Natural killer cell treated with Interleukin-12 subunit alpha and Interleukin-12 subunit beta and Interleukin-15 and Interleukin-18, amount 100 ng/mL, for 72 hours (primary cell): ENCODE measurements at regions not wholly inside any gene's neighbourhood (a gene's known extent, or its start where the extent isn't known, plus 50 kb on each side); places are given as distances from the start of the nearest gene placed in this dataset.
"Not testable (repeated sequence)": the region's sequence is repeated elsewhere in the genome, so short reads cannot be mapped to it uniquely, and the experiment has no call there.

ENCODE experiments used
- ATAC-seq, 2 donors: fragments of 150-1000 bp; cut with Tn5 transposase in 1 of 2; sonication (Bioruptor Pico), chemical (Tn5 transposase) in 1 of 2; 2 replicates each; pipeline ENCODE4 v1.10.0; 2021
- DNase-seq: peaks from one replicate; pipeline ENCODE4 v3.0.0; 2022; ENCODE audit warnings: low spot score
- H3K27ac Mint-ChIP-seq, 2 donors: 1 replicate in 1 of 2; 2 replicates in 1 of 2; pipeline ENCODE4 v1.8.0; 2022; ENCODE audit warnings: mixed read lengths in 2 of 2, mild to moderate bottlenecking in 1 of 2, moderate library complexity in 1 of 2
- H3K27me3 Mint-ChIP-seq, 2 donors: 1 replicate in 1 of 2; 2 replicates in 1 of 2; pipeline ENCODE4 v1.8.0; 2022; ENCODE audit warnings: mixed read lengths in 2 of 2
- H3K36me3 Mint-ChIP-seq: one replicate; pipeline ENCODE4 v1.8.0; 2022; ENCODE audit warnings: mixed read lengths
- H3K4me1 Mint-ChIP-seq, 2 donors: 1 replicate in 1 of 2; 2 replicates in 1 of 2; pipeline ENCODE4 v1.8.0; 2022; ENCODE audit warnings: low read depth in 2 of 2, mixed read lengths in 2 of 2, mild to moderate bottlenecking in 1 of 2
- H3K4me3 Mint-ChIP-seq: one replicate; pipeline ENCODE4 v1.8.0; 2022; ENCODE audit warnings: mixed read lengths
- H3K9me3 Mint-ChIP-seq: 2 replicates; pipeline ENCODE4 v1.8.0; 2022; ENCODE audit warnings: mixed read lengths

DNA sequence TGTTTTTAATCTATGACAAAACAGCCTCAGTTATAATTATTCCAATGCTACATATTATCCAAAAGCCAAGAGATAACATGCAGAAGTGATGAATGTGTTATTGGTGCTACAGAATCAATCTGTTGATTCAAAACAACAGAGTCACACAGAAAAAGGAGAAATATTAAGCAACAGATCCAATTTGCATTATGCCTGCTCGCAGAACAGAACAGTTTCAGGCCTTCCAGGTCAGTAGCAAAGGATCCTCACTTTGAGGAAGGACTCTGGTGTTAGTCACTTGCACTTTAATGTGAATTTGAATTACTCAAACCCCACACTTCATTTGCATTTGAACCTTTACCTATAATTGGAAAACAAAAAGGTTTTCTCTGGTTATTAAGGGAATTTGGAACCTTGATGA, 198.6 kb upstream of the NT5E start:
- ATAC-seq = no peak
- Mint-ChIP-seq H3K27me3 (no peaks in the 10 kb centered on the region), H3K4me3 (no peak overlapping the region)

DNA sequence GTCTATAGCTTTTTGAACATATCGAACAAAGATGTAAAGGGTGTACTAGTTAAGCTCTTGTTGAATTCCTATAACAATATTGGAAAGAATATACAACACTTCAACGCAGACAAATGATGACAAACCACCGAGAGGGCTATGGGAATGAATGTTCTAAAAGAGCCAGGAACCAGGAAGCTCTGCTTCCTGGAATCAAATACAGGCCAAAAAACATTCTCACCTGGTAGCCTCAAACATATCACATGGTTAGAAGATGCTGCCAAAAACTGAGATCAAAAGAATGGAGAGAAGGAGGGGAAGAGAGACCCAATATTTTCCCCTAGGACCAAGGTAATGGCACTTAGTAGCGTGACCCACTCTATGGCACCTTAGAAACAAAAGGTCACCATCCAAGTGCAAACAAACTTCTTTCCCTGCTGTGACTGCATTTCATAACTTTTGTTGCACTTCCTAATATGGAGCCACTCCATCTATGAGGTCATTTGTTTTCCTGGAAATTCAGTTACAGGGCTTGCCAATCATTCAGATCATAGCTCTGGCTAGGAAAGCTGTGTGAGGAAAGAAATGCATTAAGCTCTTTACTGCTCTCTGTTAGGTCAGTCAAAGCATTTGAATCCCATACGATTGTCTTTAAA, 199.2 kb upstream of the NT5E start:
- Mint-ChIP-seq H3K27ac (no peak overlapping the region), H3K9me3 (peaks cover 17% of the 10 kb centered on the region), H3K4me3 (no peak overlapping the region), H3K36me3 (no peaks in the 10 kb centered on the region), H3K4me1 (no peaks in the 10 kb centered on the region), H3K27me3 (no peaks in the 10 kb centered on the region)
- ATAC-seq (no peak), DNase-seq (no peak)

More for the DNA sequence above, 198.6 kb upstream of the NT5E start:
- Mint-ChIP-seq H3K4me1 (no peaks in the 10 kb centered on the region), H3K9me3 (peaks cover 17% of the 10 kb centered on the region), H3K36me3 (no peaks in the 10 kb centered on the region), H3K27ac (no peak overlapping the region)
- DNase-seq = no peak

DNA sequence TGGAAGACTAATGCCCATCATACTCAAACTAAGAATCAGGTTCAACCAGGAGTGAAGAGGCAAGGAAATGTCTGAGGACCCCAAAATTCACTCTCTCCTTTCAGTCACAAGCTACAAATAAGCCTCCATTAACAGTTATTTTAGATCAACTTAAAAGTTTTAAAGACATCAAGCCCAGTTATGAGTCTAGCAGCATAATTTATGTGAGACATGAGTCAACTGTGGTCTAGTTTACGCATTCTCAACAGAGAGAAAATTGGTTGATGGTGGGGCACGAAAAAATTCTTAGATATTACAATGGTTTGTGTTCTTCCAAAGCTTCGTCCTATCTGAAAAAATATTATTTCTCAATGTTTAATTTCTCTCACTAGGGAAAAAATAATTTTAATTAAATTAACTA, 204.9 kb upstream of the NT5E start:
- DNase-seq (no peak), ATAC-seq (no peak)
- no peak overlapping the region for H3K27ac Mint-ChIP-seq
- H3K4me1 Mint-ChIP-seq = no peaks in the 10 kb centered on the region
- H3K9me3 Mint-ChIP-seq = peaks cover 8% of the 10 kb centered on the region
- H3K4me3 Mint-ChIP-seq = no peak overlapping the region
- no peaks in the 10 kb centered on the region for H3K27me3 Mint-ChIP-seq
- H3K36me3 Mint-ChIP-seq = no peaks in the 10 kb centered on the region

DNA sequence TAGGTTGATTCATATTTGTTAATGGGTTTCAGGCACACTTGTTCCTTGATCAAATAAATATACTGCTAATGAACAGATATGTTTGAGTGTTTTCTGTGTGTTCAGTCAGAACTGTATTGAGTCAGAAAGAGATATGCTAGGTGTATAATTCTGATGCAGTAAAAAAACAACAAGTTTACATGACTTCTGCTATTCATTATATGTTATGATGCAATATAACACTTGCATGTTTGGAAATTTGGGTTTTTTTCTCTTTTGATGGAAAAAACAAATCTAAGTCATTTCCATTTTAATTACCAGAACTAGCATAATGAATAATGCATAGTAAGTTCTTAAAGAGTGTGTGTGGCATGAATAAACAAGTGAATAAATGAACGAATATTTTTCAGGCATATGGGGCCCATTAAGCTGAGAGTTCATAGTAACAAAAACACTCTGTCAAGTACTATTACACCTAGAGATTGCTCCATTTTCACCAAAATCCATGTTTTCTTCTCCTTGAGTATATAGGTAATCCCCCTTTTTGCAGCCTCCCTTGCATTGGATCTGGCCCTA, 208.3 kb upstream of the NT5E start:
- H3K4me3 Mint-ChIP-seq = no peak overlapping the region
- peaks cover 4% of the 10 kb centered on the region for H3K9me3 Mint-ChIP-seq
- ATAC-seq (no peak), DNase-seq (no peak)
- H3K36me3 Mint-ChIP-seq = no peaks in the 10 kb centered on the region
- H3K27me3 Mint-ChIP-seq = no peaks in the 10 kb centered on the region
- H3K27ac Mint-ChIP-seq = no peak overlapping the region
- H3K4me1 Mint-ChIP-seq = no peaks in the 10 kb centered on the region

DNA sequence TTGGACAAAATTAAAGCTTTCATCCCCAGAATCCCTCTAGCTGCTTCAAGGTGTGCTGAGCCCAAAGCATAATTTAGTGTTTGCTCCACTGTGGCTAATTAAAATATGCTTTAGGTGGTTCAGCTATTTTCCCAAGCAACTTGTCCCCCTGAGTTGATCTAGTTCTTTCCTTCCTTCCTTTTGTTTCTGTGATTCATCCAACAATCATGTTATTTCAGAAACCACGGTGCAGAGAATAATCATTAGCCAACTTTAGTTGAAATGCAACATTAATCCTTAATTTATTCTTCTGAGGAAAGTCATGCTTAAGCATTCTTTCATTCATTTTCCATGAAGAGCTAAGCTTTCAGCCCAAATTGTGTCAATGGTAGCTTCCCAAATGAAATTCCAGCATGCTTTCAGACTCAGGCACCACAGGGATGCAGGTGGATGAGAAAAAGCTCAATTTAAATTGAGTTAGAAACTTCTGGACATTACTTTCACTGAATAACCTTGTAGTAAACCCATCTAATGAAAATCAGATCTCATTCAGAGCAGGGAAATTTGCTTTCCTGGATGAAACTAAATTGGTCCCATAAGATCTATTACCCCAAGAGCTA, 209.0 kb upstream of the NT5E start:
- no peaks in the 10 kb centered on the region for H3K27me3 Mint-ChIP-seq
- peaks cover 8% of the 10 kb centered on the region for H3K9me3 Mint-ChIP-seq
- H3K4me3 Mint-ChIP-seq = no peak overlapping the region
- DNase-seq = no peak
- H3K36me3 Mint-ChIP-seq = no peaks in the 10 kb centered on the region
- ATAC-seq = no peak
- no peaks in the 10 kb centered on the region for H3K4me1 Mint-ChIP-seq
- no peak overlapping the region for H3K27ac Mint-ChIP-seq

DNA sequence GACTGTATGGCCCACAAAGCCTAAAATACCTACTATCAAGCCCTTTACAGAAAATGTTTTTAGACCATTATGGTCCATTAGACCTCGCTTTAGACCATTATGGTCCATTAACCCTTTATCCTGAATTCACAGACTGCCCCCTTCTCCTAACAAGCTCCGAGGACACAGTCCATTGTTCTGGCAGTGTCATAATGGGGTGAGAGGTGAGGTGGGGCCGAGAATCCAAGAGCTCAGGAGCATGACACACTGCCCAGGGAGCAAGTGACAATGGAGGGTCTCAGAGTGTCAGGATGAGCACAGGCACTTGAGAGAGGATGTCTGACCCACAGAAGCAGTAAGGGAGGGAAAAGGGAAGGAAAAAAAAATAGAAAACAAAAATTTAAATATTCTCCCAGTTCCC, 212.4 kb upstream of the NT5E start:
- Mint-ChIP-seq H3K27ac (no peak overlapping the region), H3K9me3 (peaks cover 20% of the 10 kb centered on the region), H3K4me3 (no peak overlapping the region), H3K36me3 (no peaks in the 10 kb centered on the region), H3K27me3 (no peaks in the 10 kb centered on the region), H3K4me1 (no peaks in the 10 kb centered on the region)
- ATAC-seq (no peak), DNase-seq (no peak)

DNA sequence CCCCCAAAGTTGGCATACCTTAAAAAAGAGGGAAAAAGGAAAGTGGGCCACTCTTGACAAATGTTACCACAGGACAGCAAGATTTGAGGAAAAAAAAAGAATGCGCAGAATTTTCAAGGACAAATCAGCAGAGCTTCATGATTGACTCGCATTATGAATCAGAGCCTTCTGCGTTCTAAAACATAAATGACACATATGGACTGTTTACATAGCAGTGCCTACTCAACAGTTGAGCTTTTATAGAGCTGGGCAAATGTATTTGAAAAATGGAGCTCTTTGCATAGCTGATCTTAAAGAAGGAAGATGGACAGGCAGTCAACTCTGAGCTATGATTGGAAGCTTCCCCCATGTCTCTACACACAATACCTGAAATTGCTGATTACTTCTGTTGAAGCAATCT, 213.2 kb upstream of the NT5E start:
- no peaks in the 10 kb centered on the region for H3K4me1 Mint-ChIP-seq
- no peaks in the 10 kb centered on the region for H3K36me3 Mint-ChIP-seq
- no peak for ATAC-seq
- no peak overlapping the region for H3K27ac Mint-ChIP-seq
- no peaks in the 10 kb centered on the region for H3K27me3 Mint-ChIP-seq
- no peak overlapping the region for H3K4me3 Mint-ChIP-seq
- DNase-seq = no peak
- peaks cover 18% of the 10 kb centered on the region for H3K9me3 Mint-ChIP-seq

DNA sequence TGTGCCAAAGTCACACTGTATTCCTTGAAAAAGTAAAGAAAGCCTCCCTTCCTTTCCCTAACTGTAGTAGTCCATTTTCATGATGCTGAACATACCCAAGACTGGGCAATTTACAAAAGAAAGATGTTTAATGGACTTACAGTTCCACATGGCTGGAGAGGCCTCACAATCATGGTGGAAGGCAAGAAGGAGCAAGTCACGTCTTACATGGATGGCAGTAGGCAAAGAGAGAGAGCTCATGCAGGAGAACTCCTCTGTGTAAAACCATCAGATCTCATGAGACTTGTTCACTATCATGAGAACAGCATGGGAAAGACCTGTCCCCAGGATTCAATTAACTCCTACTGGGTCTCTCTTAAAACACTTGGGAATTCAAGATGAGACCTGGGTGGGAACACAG, 222.5 kb upstream of the NT5E start:
- not testable (repeated sequence) for ATAC-seq, H3K4me1 Mint-ChIP-seq, H3K27me3 Mint-ChIP-seq, H3K36me3 Mint-ChIP-seq, DNase-seq, H3K27ac Mint-ChIP-seq, H3K4me3 Mint-ChIP-seq
- peaks cover 18% of the 10 kb centered on the region for H3K9me3 Mint-ChIP-seq

DNA sequence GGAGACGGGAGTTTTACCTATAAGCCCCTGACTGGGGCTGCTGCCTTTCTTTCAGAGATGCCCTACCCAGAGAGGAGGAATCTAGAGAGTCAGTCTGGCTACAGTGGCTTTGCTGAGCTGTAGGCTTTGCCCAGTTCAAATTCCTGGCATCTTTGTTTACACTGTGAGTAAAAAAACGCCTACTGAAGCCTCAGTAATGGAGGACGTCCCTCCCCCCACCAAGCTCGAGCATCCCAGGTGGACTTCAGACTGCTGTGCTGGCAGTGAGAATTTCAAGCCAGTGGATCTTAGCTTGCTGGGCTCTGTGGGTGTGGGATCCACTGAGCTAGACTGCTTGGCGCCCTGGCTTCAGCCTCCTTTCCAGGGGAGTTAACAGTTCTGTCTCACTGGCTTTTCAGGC, 237.1 kb upstream of the NT5E start:
- not testable (repeated sequence) for H3K27ac Mint-ChIP-seq, DNase-seq, H3K4me3 Mint-ChIP-seq, ATAC-seq, H3K27me3 Mint-ChIP-seq, H3K4me1 Mint-ChIP-seq
- peaks cover 11% of the 10 kb centered on the region for H3K36me3 Mint-ChIP-seq
- peaks cover 41% of the 10 kb centered on the region for H3K9me3 Mint-ChIP-seq

DNA sequence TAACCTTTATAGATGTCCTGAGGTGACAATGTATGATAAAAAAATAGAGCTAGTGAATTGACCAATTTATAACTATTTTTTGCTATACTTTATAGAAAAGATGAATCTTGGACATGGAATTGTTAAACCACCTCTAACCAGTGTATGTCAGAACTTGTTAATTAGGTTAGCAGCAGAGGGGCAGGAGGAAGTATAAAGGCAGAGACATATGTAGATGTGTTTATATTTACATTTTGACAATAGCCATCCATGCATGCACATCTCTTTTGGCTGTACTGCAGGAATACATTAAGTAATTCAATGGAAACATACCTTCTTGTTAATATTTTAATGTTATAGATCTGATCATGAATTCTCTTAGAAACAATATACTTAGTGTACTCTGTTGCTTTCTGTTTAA, 254.6 kb upstream of the NT5E start:
- H3K4me1 Mint-ChIP-seq = no peaks in the 10 kb centered on the region
- peaks cover 2% of the 10 kb centered on the region for H3K9me3 Mint-ChIP-seq
- H3K4me3 Mint-ChIP-seq = no peak overlapping the region
- no peak for DNase-seq
- no peaks in the 10 kb centered on the region for H3K27me3 Mint-ChIP-seq
- H3K36me3 Mint-ChIP-seq = no peaks in the 10 kb centered on the region
- no peak for ATAC-seq
- H3K27ac Mint-ChIP-seq = no peak overlapping the region

DNA sequence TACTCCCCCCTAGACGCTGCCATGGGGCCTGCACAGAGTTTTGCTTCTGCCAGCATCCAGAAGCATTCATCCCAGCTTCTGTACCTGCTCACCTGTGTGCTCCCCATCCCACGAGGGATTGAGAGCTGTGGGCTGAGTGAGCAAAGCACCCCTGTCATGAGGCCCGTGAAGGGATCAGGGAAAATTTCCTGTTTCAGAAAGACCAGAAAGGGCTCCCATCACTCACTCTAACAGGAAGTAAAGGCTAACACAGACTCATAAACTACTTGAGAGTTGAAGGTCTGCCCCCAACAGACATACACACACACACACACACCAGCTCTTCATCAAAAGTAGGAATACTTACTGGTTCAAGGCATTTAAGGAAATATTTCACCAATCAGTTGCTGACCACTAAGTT, 256.5 kb upstream of the NT5E start:
- H3K4me1 Mint-ChIP-seq = no peaks in the 10 kb centered on the region
- peaks cover 13% of the 10 kb centered on the region for H3K9me3 Mint-ChIP-seq
- no peak overlapping the region for H3K27ac Mint-ChIP-seq
- no peaks in the 10 kb centered on the region for H3K27me3 Mint-ChIP-seq
- DNase-seq (no peak), ATAC-seq (no peak)
- no peaks in the 10 kb centered on the region for H3K36me3 Mint-ChIP-seq
- no peak overlapping the region for H3K4me3 Mint-ChIP-seq

DNA sequence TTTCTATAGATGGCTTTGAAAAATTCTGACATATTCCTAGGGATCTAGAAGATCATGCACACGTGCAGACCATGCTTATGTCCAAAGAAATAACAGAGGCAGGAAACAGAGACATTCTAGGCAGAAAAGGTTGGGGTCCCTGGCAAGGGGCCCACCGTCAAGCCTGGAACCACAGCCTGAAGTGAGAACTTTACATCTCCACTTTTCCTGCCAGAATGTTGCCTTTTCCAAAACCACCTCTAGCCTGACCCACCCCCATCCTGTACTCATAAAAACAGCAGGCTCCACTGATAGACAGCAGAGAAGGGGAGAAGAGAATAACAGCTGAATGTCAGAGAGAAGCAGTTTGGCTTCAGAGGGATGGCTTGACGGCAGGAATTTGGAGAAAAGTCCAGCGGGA, 257.3 kb upstream of the NT5E start:
- H3K4me1 Mint-ChIP-seq = no peaks in the 10 kb centered on the region
- H3K27me3 Mint-ChIP-seq = no peaks in the 10 kb centered on the region
- H3K4me3 Mint-ChIP-seq = no peak overlapping the region
- peaks cover 16% of the 10 kb centered on the region for H3K9me3 Mint-ChIP-seq
- H3K27ac Mint-ChIP-seq = no peak overlapping the region
- ATAC-seq (no peak), DNase-seq (no peak)
- H3K36me3 Mint-ChIP-seq = no peaks in the 10 kb centered on the region

DNA sequence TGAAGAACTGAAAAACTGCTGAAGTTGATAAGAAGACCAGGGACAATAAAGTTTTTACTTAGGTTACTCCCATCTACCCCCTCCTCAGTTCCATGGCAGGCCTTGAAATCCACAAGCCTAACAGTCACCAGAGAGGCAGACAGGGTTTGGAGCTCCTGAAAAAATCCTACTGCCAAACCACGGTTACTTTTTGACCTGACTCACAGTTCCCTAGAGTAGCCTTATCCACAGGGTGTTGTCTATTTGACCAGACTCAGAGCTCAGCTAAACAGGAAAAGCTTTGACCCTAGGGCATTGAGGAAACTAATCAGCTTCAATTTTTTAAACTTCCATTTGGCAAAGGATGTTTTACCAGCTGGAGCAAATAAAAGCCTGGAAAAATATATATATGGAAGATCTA, 257.7 kb upstream of the NT5E start:
- no peak for ATAC-seq
- Mint-ChIP-seq H3K9me3 (peaks cover 16% of the 10 kb centered on the region), H3K36me3 (no peaks in the 10 kb centered on the region), H3K27me3 (no peaks in the 10 kb centered on the region), H3K4me3 (no peak overlapping the region), H3K4me1 (no peaks in the 10 kb centered on the region), H3K27ac (no peak overlapping the region)
- DNase-seq = no peak

DNA sequence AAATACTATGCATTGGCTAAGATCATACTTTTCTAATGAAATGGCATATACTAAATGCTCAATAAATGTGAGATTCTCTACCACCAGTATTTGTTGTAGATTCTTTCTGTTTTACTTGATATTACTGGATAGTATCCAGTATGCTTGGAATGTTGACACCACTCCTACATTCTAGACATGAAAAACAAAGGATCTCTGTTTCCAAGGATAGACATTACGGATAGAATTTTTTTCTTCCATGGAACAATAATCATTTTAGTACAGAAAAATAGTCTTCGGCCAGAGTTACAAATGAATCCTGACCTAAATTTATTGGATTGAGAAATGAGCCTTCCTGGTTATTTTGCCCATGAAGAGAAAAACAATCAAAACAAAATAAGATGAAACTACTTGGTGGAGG, 258.2 kb upstream of the NT5E start:
- Mint-ChIP-seq H3K27me3 (no peaks in the 10 kb centered on the region), H3K27ac (no peak overlapping the region), H3K4me3 (no peak overlapping the region), H3K9me3 (peaks cover 16% of the 10 kb centered on the region), H3K36me3 (no peaks in the 10 kb centered on the region), H3K4me1 (no peaks in the 10 kb centered on the region)
- no peak for DNase-seq
- ATAC-seq = no peak
